BE2C (cell line): ENCODE measurements at regions not wholly inside any gene's neighbourhood (a gene's known extent, or its start where the extent isn't known, plus 50 kb on each side); places are given as distances from the start of the nearest gene placed in this dataset.

Source experiments
- DNase-seq: peaks from one replicate; pipeline ENCODE4 v3.0.0-alpha.2; 2020
- H3K27me3 ChIP-seq: fragments of 250-450 bp; sonication (Bioruptor Pico); 2 replicates; pipeline ENCODE4 v1.5.1; 2020; ENCODE audit warnings: mild to moderate bottlenecking
- H3K36me3 ChIP-seq: fragments of 250-450 bp; sonication (Bioruptor Pico); 2 replicates; pipeline ENCODE4 v1.5.1; 2020; ENCODE audit warnings: mild to moderate bottlenecking
- H3K4me1 ChIP-seq: fragments of 250-450 bp; sonication (Bioruptor Pico); 2 replicates; pipeline ENCODE4 v1.5.1; 2020
- H3K4me3 ChIP-seq: 2 replicates; pipeline ENCODE4 v1.5.1; 2011; ENCODE audit warnings: low read depth, low read length
- H3K9me3 ChIP-seq: fragments of 250-450 bp; sonication (Bioruptor Pico); 2 replicates; pipeline ENCODE4 v1.5.1; 2020
- CTCF ChIP-seq: IDR thresholded peaks from 2 replicates; pipeline ENCODE4 v1.5.1; 2012; ENCODE audit warnings: mild to moderate bottlenecking, low read depth, low read length

DNA sequence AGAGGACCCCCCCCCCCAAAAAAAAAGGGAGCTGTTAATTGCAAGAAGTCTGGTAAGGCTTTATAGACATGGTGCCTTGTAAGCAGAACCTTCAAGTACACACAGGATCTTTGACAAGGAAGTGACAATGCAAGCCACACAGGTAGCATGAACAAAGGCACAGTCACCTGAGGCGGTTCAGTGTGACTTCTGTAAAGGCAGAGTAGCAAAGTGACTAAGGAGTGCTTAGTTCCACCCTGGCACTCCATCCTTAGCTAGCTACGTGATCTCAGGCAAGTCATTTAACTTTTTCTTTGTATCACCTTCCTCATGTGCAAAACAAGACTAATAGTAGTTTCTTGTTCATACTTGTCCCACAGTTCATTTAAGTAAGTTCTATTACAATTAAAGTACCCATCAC lies 282.0 kb downstream of the PRELID2 start:
- Histone ChIP-seq H3K36me3 (no peaks in the 10 kb centered on the region), H3K4me3 (no peak overlapping the region), H3K27me3 (no peaks in the 10 kb centered on the region), H3K9me3 (no peaks in the 10 kb centered on the region), H3K4me1 (no peaks in the 10 kb centered on the region)
- TF ChIP-seq CTCF = no peak
- DNase-seq = no peak

GRCh38 chr5:145551714-145552113 lies 283.4 kb downstream of the PRELID2 start:
- no peaks in the 10 kb centered on the region for H3K9me3 ChIP-seq
- no peaks in the 10 kb centered on the region for H3K27me3 ChIP-seq
- DNase-seq = no peak
- no peak overlapping the region for H3K4me3 ChIP-seq
- H3K36me3 ChIP-seq = no peaks in the 10 kb centered on the region
- TF ChIP-seq CTCF = no peak
- H3K4me1 ChIP-seq = no peaks in the 10 kb centered on the region

- Histone ChIP-seq H3K27me3 (no peaks in the 10 kb centered on the region), H3K4me3 (no peak overlapping the region), H3K4me1 (no peaks in the 10 kb centered on the region), H3K9me3 (no peaks in the 10 kb centered on the region), H3K36me3 (no peaks in the 10 kb centered on the region)
- TF ChIP-seq CTCF = no peak
- no peak for DNase-seq
These were observed 287.0 kb downstream of the PRELID2 start for GRCh38 chr5:145548097-145548496.

DNA sequence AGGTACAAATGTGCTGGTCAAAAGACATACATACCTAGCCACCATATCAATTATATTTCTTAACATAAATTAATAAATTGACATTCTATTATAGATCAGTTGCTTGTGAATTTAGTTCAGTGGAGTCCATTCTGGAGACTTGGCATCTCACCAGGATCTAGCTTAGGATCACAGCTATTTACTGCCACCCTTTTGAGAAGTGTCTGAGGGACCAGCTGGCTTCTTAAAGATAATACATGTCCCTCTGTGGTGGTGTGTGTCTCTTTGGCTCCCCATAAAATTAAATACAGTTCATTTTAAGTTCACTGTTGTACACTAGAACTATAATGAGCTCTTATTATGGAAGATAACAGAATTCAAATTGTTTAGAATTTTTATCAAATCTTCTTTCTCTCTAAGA lies 290.7 kb downstream of the PRELID2 start:
- Histone ChIP-seq H3K4me3 (no peak overlapping the region), H3K4me1 (no peaks in the 10 kb centered on the region), H3K27me3 (no peaks in the 10 kb centered on the region), H3K9me3 (no peaks in the 10 kb centered on the region), H3K36me3 (no peaks in the 10 kb centered on the region)
- DNase-seq = no peak
- TF ChIP-seq CTCF = no peak

GRCh38 chr5:145543968-145544367 lies 291.2 kb downstream of the PRELID2 start:
- H3K36me3 ChIP-seq = no peaks in the 10 kb centered on the region
- no peak for DNase-seq
- H3K4me3 ChIP-seq = no peak overlapping the region
- TF ChIP-seq CTCF = no peak
- no peaks in the 10 kb centered on the region for H3K4me1 ChIP-seq
- H3K9me3 ChIP-seq = no peaks in the 10 kb centered on the region
- H3K27me3 ChIP-seq = no peaks in the 10 kb centered on the region

GRCh38 chr5:145540375-145540774 lies 294.8 kb downstream of the PRELID2 start:
- Histone ChIP-seq H3K27me3 (no peaks in the 10 kb centered on the region), H3K4me1 (no peaks in the 10 kb centered on the region), H3K4me3 (no peak overlapping the region), H3K9me3 (no peaks in the 10 kb centered on the region; the same call in 1 of the 2 replicates), H3K36me3 (no peaks in the 10 kb centered on the region)
- no peak for DNase-seq
- no peak for TF ChIP-seq CTCF
